ENCODE measurements at regions not wholly inside any gene's neighbourhood (a gene's known extent, or its start where the extent isn't known, plus 50 kb on each side); places are given as distances from the start of the nearest gene placed in this dataset.

- DNase-seq (ENCODE audit: low read depth), result no peak
These were observed 188.5 kb downstream of the ANAPC1 start for GRCh38 chr2:111695441-111696007.

- no peak for DNase-seq (ENCODE audit: low read depth)
These were observed 187.8 kb downstream of the ANAPC1 start for GRCh38 chr2:111696226-111696625.

GRCh38 chr2:111697560-111697959, 186.4 kb downstream of the ANAPC1 start:
- no peak for DNase-seq (ENCODE audit: low read depth)

GRCh38 chr2:111698089-111698488, 185.9 kb downstream of the ANAPC1 start:
- no peak for DNase-seq (ENCODE audit: low read depth)

GRCh38 chr2:111698743-111699554, 185.0 kb downstream of the ANAPC1 start:
- peak; percentile 100 for DNase-seq (ENCODE audit: low read depth)

GRCh38 chr2:111701266-111701665, 182.7 kb downstream of the ANAPC1 start:
- peak; percentile 25 for DNase-seq (ENCODE audit: low read depth)

GRCh38 chr2:111701798-111702118, 182.2 kb downstream of the ANAPC1 start:
- DNase-seq (ENCODE audit: low read depth), result no peak

GRCh38 chr2:111702119-111702803, 181.7 kb downstream of the ANAPC1 start:
- DNase-seq (ENCODE audit: low read depth), result peak; percentile 76

- no peak for DNase-seq (ENCODE audit: low read depth)
These were observed 181.2 kb downstream of the ANAPC1 start for GRCh38 chr2:111702804-111703196.

GRCh38 chr2:111703759-111704158, 180.2 kb downstream of the ANAPC1 start:
- no peak for DNase-seq (ENCODE audit: low read depth)

GRCh38 chr2:111704246-111704645, 179.7 kb downstream of the ANAPC1 start:
- peak; percentile 87 for DNase-seq (ENCODE audit: low read depth)

- no peak for DNase-seq (ENCODE audit: low read depth)
These were observed 178.8 kb downstream of the ANAPC1 start for GRCh38 chr2:111705239-111705638.

GRCh38 chr2:111705711-111706336, 178.2 kb downstream of the ANAPC1 start:
- peak; percentile 82 for DNase-seq (ENCODE audit: low read depth)

- no peak for DNase-seq (ENCODE audit: low read depth)
These were observed 177.5 kb downstream of the ANAPC1 start for GRCh38 chr2:111706481-111707001.

GRCh38 chr2:111707700-111708099, 176.3 kb downstream of the ANAPC1 start:
- DNase-seq (ENCODE audit: low read depth), result no peak

- DNase-seq (ENCODE audit: low read depth), result no peak
These were observed 175.4 kb downstream of the ANAPC1 start for GRCh38 chr2:111708476-111709180.

- DNase-seq (ENCODE audit: low read depth), result no peak
These were observed 174.7 kb downstream of the ANAPC1 start for GRCh38 chr2:111709321-111709720.

- DNase-seq (ENCODE audit: low read depth), result no peak
These were observed 173.9 kb downstream of the ANAPC1 start for GRCh38 chr2:111710085-111710484.

GRCh38 chr2:111710613-111711012, 173.4 kb downstream of the ANAPC1 start:
- DNase-seq (ENCODE audit: low read depth), result no peak

GRCh38 chr2:111711270-111711669, 172.7 kb downstream of the ANAPC1 start:
- DNase-seq (ENCODE audit: low read depth), result no peak

- DNase-seq (ENCODE audit: low read depth), result no peak
These were observed 171.6 kb downstream of the ANAPC1 start for GRCh38 chr2:111712361-111712760.

GRCh38 chr2:111712940-111713515, 171.0 kb downstream of the ANAPC1 start:
- DNase-seq (ENCODE audit: low read depth), result peak; percentile 16

Measured in ELR (cell line).